Fibroblast of lung (primary cell): ENCODE measurements at regions not wholly inside any gene's neighbourhood (a gene's known extent, or its start where the extent isn't known, plus 50 kb on each side); places are given as distances from the start of the nearest gene placed in this dataset.

ENCODE experiments used
- DNase-seq, 2 donors: peaks; one replicate each; pipeline versions ENCODE4 v3.0.0 to v3.0.0-alpha.2; 2010; ENCODE audit warnings: low read depth in 2 of 2
- H2AFZ ChIP-seq: 2 replicates; pipeline ENCODE4 v1.5.1; 2012; ENCODE audit warnings: low read length, control low read depth, inconsistent platforms
- H3K27ac ChIP-seq: 2 replicates; pipeline ENCODE4 v1.5.1; 2011; ENCODE audit warnings: low read length, control low read depth; ENCODE audit not compliant: insufficient read depth
- H3K27me3 ChIP-seq: 2 replicates; pipeline ENCODE4 v1.5.1; 2011; ENCODE audit warnings: mild to moderate bottlenecking, low read length; ENCODE audit not compliant: control insufficient read depth, insufficient read depth
- H3K36me3 ChIP-seq: 2 replicates; pipeline ENCODE4 v1.5.1; 2011; ENCODE audit warnings: low read length; ENCODE audit not compliant: control insufficient read depth, insufficient read depth
- H3K4me1 ChIP-seq: 2 replicates; pipeline ENCODE4 v1.5.1; 2011; ENCODE audit warnings: low read length; ENCODE audit not compliant: control insufficient read depth, insufficient read depth; ENCODE audit errors: extremely low read depth
- H3K4me2 ChIP-seq: 2 replicates; pipeline ENCODE4 v1.5.1; 2011; ENCODE audit warnings: low read length, control low read depth; ENCODE audit not compliant: insufficient read depth; ENCODE audit errors: extremely low read depth
- H3K4me3 ChIP-seq, 4 experiments: fragments of 200-600 bp in 1 of 4; sonication (generic) in 1 of 4; replicated peaks in 1 of 4; 2 replicates each; pipeline ENCODE4 v1.5.1; 2011 to 2016; ENCODE audit warnings: low read length in 4 of 4, low read depth in 3 of 4, mild to moderate bottlenecking in 3 of 4, control low read depth in 2 of 4, inconsistent platforms in 1 of 4, mixed read lengths in 1 of 4; ENCODE audit not compliant: insufficient read depth in 1 of 4; ENCODE audit errors: control extremely low read depth in 1 of 4
- H3K79me2 ChIP-seq: 2 replicates; pipeline ENCODE4 v1.5.1; 2012; ENCODE audit warnings: mild to moderate bottlenecking, low read length, inconsistent platforms; ENCODE audit not compliant: control insufficient read depth, insufficient read depth
- H3K9ac ChIP-seq: 2 replicates; pipeline ENCODE4 v1.5.1; 2011; ENCODE audit warnings: mild to moderate bottlenecking, low read length, control low read depth; ENCODE audit not compliant: insufficient read depth
- H3K9me3 ChIP-seq: 2 replicates; pipeline ENCODE4 v1.5.1; 2012; ENCODE audit warnings: low read depth, low read length; ENCODE audit not compliant: control insufficient read depth, insufficient read depth
- H4K20me1 ChIP-seq: 2 replicates; pipeline ENCODE4 v1.5.1; 2011; ENCODE audit warnings: low read length; ENCODE audit not compliant: control insufficient read depth, insufficient read depth; ENCODE audit errors: extremely low read depth
- CTCF ChIP-seq, 2 donors: IDR thresholded peaks in 1 of 2; conservative IDR thresholded peaks in 1 of 2; 1 replicate in 1 of 2; 2 replicates in 1 of 2; pipeline ENCODE4 v1.5.1; 2011 to 2012; ENCODE audit warnings: low read length in 2 of 2, control low read depth in 1 of 2, inconsistent platforms in 1 of 2, low read depth in 1 of 2, mild to moderate bottlenecking in 1 of 2
- EZH2 ChIP-seq: IDR thresholded peaks from 2 replicates; pipeline ENCODE4 v1.5.1; 2012; ENCODE audit warnings: low read length, control low read depth, mild to moderate bottlenecking; ENCODE audit errors: missing control alignments

- TF ChIP-seq EZH2 (no peak), CTCF (conservative IDR thresholded peaks at IDR 0.05 in 1 of 2, IDR thresholded peaks at IDR 0.05 in 1 of 2; ENCODE audit: low read depth in 1 of 2, low read length in 2 of 2) (no peak)
- no peaks in the 10 kb centered on the region for H3K27me3 ChIP-seq
- peak; percentile 22 to 25 for DNase-seq
- H3K9me3 ChIP-seq = no peaks in the 10 kb centered on the region
- no peaks in the 10 kb centered on the region for H3K79me2 ChIP-seq
- no peaks in the 10 kb centered on the region for H3K36me3 ChIP-seq
- no peaks in the 10 kb centered on the region for H3K4me1 ChIP-seq
- no peaks in the 10 kb centered on the region for H4K20me1 ChIP-seq
- no peak overlapping the region for H3K27ac ChIP-seq
- no peak overlapping the region for H3K4me2 ChIP-seq
- no peak overlapping the region for H3K4me3 ChIP-seq
- no peak overlapping the region for H3K9ac ChIP-seq
- no peak overlapping the region for H2AFZ ChIP-seq
Measured at GRCh38 chr3:152113413-152113812, 155.3 kb upstream of the MBNL1 start.

DNA sequence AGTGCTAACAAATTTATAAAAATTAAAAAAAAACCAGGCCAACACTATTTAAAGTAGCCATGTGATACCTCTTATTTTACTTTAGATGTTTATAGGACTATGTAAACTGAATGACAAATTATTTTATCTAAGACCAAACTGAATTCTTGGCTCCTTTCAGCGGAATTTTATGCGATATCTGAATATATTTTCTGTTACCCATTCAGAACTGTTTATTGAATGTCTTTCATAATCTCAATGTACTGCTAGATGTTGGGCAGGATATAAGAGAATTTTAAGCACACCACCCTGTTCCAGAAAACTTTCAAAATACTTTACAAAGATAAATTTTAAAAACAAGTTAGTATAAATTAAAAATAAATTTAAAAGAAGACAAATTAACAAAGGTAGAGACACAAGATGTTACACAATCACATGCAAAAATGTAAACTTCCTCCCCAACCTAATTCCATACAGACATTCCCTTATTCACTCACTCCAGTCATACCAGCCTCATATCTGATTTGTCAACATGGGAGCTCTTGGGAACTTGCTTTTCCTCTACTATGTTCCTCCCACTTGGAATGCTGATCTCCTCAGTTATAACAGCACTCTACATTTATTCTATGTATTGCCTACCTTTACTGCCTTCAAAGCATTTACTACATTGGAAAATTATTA lies 154.6 kb upstream of the MBNL1 start:
- H2AFZ ChIP-seq = no peak overlapping the region
- H3K36me3 ChIP-seq = no peaks in the 10 kb centered on the region
- no peaks in the 10 kb centered on the region for H4K20me1 ChIP-seq
- H3K27ac ChIP-seq = no peak overlapping the region
- H3K9me3 ChIP-seq = no peaks in the 10 kb centered on the region
- no peak overlapping the region for H3K9ac ChIP-seq
- H3K4me3 ChIP-seq = no peak overlapping the region
- DNase-seq = peak in 1 of 2 donors; percentile 40
- no peaks in the 10 kb centered on the region for H3K4me1 ChIP-seq
- H3K4me2 ChIP-seq = no peak overlapping the region
- no peaks in the 10 kb centered on the region for H3K79me2 ChIP-seq
- no peaks in the 10 kb centered on the region for H3K27me3 ChIP-seq
- no peak for TF ChIP-seq EZH2
- no peak for TF ChIP-seq CTCF (conservative IDR thresholded peaks at IDR 0.05 in 1 of 2, IDR thresholded peaks at IDR 0.05 in 1 of 2; ENCODE audit: low read depth in 1 of 2, low read length in 2 of 2)

DNA sequence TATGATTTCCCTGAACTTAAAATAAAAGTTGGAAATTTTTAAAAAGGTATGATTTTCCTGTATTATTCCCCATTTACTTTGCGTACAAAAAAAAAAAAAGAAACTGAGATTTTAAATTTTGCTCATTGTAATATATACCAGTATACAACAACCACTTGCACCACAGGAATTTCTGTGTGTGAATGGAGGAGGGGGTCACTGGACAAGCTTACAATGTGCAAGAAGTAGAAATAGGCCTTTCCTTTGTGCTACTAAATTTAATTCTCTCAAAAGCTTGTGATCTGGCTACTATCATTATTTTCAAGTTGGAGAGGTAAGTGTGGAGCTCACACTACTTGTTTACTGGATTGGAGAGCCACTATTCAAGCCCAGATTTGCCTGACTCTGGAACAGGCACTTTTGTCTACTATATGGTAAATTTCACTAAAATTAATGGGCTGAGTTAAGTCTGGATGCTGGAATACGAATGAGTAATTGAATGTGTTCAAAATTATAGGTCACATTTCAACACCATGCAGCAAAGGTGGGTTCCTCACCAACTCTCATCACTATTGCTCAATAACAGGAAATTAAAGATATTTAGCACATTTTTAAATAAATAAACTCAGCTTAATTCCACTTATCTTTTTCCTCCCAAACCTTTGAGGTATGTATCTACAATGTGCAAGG lies 148.0 kb upstream of the MBNL1 start:
- TF ChIP-seq CTCF (conservative IDR thresholded peaks at IDR 0.05 in 1 of 2, IDR thresholded peaks at IDR 0.05 in 1 of 2; ENCODE audit: low read depth in 1 of 2, low read length in 2 of 2) (no peak), EZH2 (no peak)

More for the DNA sequence above, 148.0 kb upstream of the MBNL1 start:
- H3K4me3 ChIP-seq = no peak overlapping the region
- H3K27ac ChIP-seq = peak overlapping the region; percentile 24
- H3K27me3 ChIP-seq = no peaks in the 10 kb centered on the region
- H3K36me3 ChIP-seq = no peaks in the 10 kb centered on the region
- H3K9me3 ChIP-seq = no peaks in the 10 kb centered on the region
- H4K20me1 ChIP-seq = no peaks in the 10 kb centered on the region
- peaks cover 8% of the 10 kb centered on the region for H3K4me1 ChIP-seq
- no peaks in the 10 kb centered on the region for H3K79me2 ChIP-seq
- H3K9ac ChIP-seq = no peak overlapping the region
- peak; percentile 29 to 79 for DNase-seq
- H3K4me2 ChIP-seq = peak overlapping the region; percentile 66
- H2AFZ ChIP-seq = no peak overlapping the region
